Stimulated activated memory B cell treated with anti-CD40 and anti-IgM and Interleukin-4, amounts not matched to agents 10 μg/mL and 1 μg/mL and 100 μg/mL, for 72 hours (primary cell): ENCODE measurements at regions not wholly inside any gene's neighbourhood (a gene's known extent, or its start where the extent isn't known, plus 50 kb on each side); places are given as distances from the start of the nearest gene placed in this dataset.

Experiments used
- ATAC-seq: fragments of 150-1000 bp; cut with Tn5 transposase; 2 replicates; pipeline ENCODE4 v1.10.0; 2021
- H3K27ac Mint-ChIP-seq: one replicate; pipeline ENCODE4 v1.8.0; 2022; ENCODE audit warnings: mild to moderate bottlenecking, mixed read lengths
- H3K27me3 Mint-ChIP-seq: one replicate; pipeline ENCODE4 v1.8.0; 2022; ENCODE audit warnings: mixed read lengths
- H3K36me3 Mint-ChIP-seq: one replicate; pipeline ENCODE4 v1.8.0; 2022; ENCODE audit warnings: mixed read lengths
- H3K4me1 Mint-ChIP-seq: one replicate; pipeline ENCODE4 v1.8.0; 2022; ENCODE audit warnings: mixed read lengths
- H3K4me3 Mint-ChIP-seq: one replicate; pipeline ENCODE4 v1.8.0; 2022; ENCODE audit warnings: mild to moderate bottlenecking, moderate library complexity, mixed read lengths
- H3K9me3 Mint-ChIP-seq: one replicate; pipeline ENCODE4 v1.8.0; 2022; ENCODE audit warnings: mixed read lengths

DNA sequence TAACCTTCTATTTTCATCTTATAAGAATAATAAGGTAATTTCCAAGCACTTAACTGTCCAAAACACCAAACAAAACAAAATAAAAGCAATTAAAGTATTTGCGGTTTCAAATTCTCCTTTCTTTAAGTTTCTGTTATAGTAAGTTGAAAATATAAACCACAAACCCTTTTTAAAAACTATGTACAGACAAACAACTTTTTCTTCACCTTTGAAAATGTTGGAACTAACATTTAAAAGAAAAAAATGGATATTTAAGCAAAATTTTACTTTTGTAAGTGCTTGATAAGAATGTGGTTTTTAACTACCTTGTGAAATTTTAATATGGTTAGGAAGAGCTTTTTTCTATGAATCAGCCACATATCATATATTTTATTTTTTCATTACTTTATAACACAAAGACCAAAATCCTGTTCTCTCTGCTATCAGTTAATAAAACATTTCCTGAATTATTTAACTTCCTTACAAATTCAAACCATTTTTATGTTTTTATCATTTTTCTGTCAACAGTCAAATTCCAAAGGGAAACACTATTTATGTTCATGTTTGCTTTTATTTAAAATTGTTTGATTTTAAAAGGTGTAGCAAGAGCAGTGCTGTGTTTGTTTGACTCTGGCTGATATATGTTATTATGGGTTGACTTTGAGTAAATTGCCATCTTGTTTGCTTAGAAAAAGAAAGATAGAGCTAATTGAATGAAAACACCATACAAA is 554.1 kb upstream of the KLHL1 start:
- Mint-ChIP-seq H3K9me3 (no peaks in the 10 kb centered on the region), H3K27me3 (no peaks in the 10 kb centered on the region), H3K36me3 (no peaks in the 10 kb centered on the region), H3K4me1 (no peaks in the 10 kb centered on the region), H3K27ac (no peak overlapping the region), H3K4me3 (no peak overlapping the region)
- ATAC-seq, result no peak

DNA sequence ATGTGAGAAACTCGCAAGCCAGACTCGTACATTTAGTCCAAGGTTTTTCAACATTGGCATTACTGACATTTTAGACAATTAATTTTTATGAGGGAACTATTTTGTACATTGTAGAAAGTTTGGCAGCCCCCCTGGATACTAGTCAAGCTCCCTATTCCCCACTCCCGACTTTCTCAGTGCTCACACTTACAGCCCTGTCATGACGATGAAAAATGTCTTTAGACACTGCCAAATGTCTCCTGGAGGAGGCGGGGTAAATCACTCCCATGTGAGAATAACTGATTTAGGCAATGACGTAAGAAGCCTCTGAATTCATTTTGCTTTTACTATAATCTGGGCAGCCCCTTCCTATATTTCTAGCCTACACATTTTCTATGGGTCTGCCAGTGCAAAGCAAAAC is 535.8 kb upstream of the KLHL1 start:
- no peak for ATAC-seq
- peaks cover 7% of the 10 kb centered on the region for H3K9me3 Mint-ChIP-seq
- H3K36me3 Mint-ChIP-seq, result no peaks in the 10 kb centered on the region
- H3K4me3 Mint-ChIP-seq, result no peak overlapping the region
- H3K27ac Mint-ChIP-seq, result no peak overlapping the region
- H3K4me1 Mint-ChIP-seq, result no peaks in the 10 kb centered on the region
- no peaks in the 10 kb centered on the region for H3K27me3 Mint-ChIP-seq

DNA sequence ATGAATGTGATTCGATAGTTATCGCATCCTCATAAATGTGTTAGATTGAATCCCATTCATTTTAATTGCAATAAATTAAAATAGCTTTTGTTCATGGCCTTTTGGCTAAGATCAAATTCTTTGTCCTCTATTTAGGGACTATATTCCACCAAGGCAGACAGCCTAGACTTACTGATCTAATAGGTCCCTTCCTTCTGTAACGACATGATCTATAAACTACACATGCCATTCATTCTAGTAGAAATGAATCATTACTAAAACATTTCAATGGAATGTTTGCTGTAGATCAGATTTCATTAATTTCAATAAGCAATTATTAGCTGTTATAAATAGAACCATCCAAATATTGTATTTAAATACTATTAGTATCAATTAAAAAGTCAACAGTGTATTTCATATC is 526.6 kb upstream of the KLHL1 start:
- no peak overlapping the region for H3K27ac Mint-ChIP-seq
- H3K9me3 Mint-ChIP-seq, result peaks cover 4% of the 10 kb centered on the region
- ATAC-seq, result no peak
- no peaks in the 10 kb centered on the region for H3K36me3 Mint-ChIP-seq
- no peaks in the 10 kb centered on the region for H3K27me3 Mint-ChIP-seq
- no peak overlapping the region for H3K4me3 Mint-ChIP-seq
- no peaks in the 10 kb centered on the region for H3K4me1 Mint-ChIP-seq

DNA sequence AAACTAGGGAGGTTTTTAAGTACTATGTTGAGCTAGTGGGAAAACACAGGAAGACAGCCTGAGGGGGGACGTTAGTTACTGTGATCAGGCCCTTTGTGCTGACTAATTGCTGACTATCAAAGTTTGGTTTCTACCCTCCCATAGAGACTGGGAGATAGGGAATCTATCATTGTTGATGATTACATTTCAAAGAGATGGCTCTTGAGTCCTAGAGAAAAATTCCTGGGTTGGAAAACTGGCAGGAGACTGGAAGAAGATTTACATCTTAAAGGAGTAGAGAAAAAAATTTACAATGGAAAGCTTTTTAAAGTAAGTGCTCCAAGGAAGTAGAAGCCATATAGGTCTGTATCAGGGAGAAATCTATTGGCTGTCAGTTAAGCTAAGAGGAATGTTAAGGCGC is 522.0 kb upstream of the KLHL1 start:
- Mint-ChIP-seq H3K27ac (no peak overlapping the region), H3K4me3 (no peak overlapping the region), H3K27me3 (no peaks in the 10 kb centered on the region), H3K36me3 (no peaks in the 10 kb centered on the region), H3K9me3 (no peaks in the 10 kb centered on the region), H3K4me1 (no peaks in the 10 kb centered on the region)
- ATAC-seq, result no peak

DNA sequence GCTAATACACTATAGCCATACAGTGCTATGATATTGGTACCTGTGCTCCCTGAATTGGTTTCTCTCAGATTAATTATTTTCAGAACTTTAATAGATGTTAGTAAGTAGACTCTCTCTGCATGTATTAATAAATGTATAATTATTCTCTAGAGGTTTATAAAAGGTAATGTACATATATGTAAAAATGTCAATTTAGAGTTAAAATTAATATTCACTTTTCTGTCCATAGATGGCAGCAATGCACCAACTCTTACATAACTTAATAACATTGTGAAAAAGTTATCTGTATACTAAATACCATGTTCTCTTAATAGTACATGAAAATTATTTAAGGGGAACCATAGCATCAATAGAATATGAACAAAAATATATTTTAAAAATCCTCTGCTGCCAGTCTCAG is 515.0 kb upstream of the KLHL1 start:
- no peaks in the 10 kb centered on the region for H3K36me3 Mint-ChIP-seq
- no peaks in the 10 kb centered on the region for H3K4me1 Mint-ChIP-seq
- H3K27ac Mint-ChIP-seq, result no peak overlapping the region
- no peak overlapping the region for H3K4me3 Mint-ChIP-seq
- no peaks in the 10 kb centered on the region for H3K27me3 Mint-ChIP-seq
- ATAC-seq, result no peak
- no peaks in the 10 kb centered on the region for H3K9me3 Mint-ChIP-seq

DNA sequence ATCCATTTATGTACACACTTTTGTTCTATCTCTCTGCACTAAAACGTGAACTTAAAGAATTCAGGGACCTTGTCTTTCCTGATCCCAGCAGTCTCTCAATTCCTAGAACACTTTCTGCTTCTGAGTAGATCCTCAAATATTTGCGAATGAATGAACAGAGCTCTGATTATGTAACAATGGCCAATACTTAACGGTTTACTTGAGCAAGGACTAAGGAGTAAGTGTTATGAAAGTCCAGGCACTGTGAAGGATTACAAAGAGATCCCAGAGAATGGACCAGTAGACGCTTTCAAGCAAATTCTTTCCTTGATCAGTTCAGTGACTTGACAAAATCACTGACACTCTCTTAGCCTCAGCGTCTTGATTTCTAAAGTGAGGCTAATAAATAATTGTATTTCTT is 514.5 kb upstream of the KLHL1 start:
- no peak for ATAC-seq
- Mint-ChIP-seq H3K36me3 (no peaks in the 10 kb centered on the region), H3K27ac (no peak overlapping the region), H3K4me1 (no peaks in the 10 kb centered on the region), H3K4me3 (no peak overlapping the region), H3K9me3 (no peaks in the 10 kb centered on the region), H3K27me3 (no peaks in the 10 kb centered on the region)

DNA sequence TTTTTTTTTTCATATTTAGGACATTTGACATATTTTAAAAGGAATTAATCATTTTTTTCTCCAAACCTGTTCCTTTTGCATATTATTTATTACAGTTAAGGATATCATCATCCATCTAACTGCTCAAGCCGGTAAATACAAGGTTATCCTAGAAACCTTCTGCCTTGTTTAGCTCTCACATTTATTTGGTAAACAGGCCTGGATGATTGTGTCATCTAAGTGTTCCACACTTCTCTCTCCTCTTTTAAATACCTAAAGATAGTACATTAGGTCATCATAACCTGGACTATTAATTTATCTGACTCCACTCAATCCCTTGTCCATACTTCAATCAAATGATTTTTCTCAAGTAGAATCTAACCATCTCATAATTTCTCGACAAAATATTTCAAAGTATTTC is 511.7 kb upstream of the KLHL1 start:
- Mint-ChIP-seq H3K9me3 (no peaks in the 10 kb centered on the region), H3K27ac (no peak overlapping the region), H3K4me3 (no peak overlapping the region), H3K27me3 (no peaks in the 10 kb centered on the region), H3K36me3 (no peaks in the 10 kb centered on the region), H3K4me1 (no peaks in the 10 kb centered on the region)
- no peak for ATAC-seq

DNA sequence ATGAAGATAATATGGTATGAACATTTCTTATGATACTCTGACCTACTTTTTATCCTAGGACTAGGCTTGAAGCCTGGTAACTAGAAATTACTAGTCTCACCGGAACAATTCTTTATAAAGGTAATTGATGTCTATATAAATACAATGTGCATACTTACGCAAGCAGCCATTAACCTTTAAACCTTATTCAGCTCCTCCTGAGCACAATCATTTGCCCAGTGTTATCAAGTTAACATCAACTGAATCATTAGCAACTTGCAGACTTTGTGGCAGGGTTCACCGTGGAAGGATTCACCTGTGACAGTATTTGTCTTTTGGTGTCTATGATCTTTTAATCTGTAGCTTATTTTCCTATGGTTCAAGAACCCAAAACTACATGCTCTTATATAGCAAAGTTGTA is 508.6 kb upstream of the KLHL1 start:
- Mint-ChIP-seq H3K27ac (no peak overlapping the region), H3K36me3 (no peaks in the 10 kb centered on the region), H3K4me3 (no peak overlapping the region), H3K4me1 (no peaks in the 10 kb centered on the region), H3K27me3 (no peaks in the 10 kb centered on the region), H3K9me3 (no peaks in the 10 kb centered on the region)
- ATAC-seq, result no peak

DNA sequence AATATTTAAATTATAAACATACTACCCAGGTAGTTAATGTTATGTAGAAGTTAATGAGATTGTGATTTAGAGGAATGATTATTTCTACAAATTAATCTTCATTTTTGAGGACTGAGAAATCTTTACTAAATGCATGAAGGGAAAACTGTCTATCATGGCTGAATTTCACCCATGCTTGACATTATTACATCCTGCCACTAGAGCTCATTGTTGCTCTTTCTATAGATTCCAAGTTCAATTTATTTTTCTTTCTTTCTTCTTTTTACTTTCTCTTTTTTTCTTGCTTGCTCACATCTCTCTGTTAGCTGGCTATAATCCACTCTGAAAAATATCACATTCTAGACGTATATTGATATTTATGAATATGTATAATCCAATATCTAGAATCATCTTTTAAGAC is 505.0 kb upstream of the KLHL1 start:
- H3K9me3 Mint-ChIP-seq, result no peaks in the 10 kb centered on the region
- no peak for ATAC-seq
- H3K36me3 Mint-ChIP-seq, result no peaks in the 10 kb centered on the region
- no peak overlapping the region for H3K27ac Mint-ChIP-seq
- H3K4me1 Mint-ChIP-seq, result no peaks in the 10 kb centered on the region
- H3K4me3 Mint-ChIP-seq, result no peak overlapping the region
- H3K27me3 Mint-ChIP-seq, result no peaks in the 10 kb centered on the region

DNA sequence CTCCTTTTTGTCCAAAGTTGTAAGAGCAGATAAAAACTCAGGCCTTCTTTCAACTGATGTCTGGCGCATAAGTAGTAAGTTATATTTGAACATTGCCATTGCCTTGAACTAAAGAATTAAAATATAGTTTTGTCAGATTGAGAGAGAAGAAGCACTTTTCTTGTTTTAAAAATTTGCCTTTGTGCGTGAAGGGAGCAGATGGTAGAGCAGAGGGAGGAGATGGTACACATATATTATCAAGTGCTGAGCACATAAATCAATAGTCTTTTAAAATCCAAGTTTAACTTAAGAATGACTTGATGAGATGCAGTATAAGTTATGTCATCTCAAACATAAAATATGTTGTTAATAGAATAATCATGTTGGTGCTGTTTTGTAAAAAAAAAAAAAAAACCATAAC is 504.6 kb upstream of the KLHL1 start:
- Mint-ChIP-seq H3K4me3 (no peak overlapping the region), H3K4me1 (no peaks in the 10 kb centered on the region), H3K9me3 (no peaks in the 10 kb centered on the region), H3K27ac (no peak overlapping the region), H3K36me3 (no peaks in the 10 kb centered on the region), H3K27me3 (no peaks in the 10 kb centered on the region)
- ATAC-seq, result no peak

DNA sequence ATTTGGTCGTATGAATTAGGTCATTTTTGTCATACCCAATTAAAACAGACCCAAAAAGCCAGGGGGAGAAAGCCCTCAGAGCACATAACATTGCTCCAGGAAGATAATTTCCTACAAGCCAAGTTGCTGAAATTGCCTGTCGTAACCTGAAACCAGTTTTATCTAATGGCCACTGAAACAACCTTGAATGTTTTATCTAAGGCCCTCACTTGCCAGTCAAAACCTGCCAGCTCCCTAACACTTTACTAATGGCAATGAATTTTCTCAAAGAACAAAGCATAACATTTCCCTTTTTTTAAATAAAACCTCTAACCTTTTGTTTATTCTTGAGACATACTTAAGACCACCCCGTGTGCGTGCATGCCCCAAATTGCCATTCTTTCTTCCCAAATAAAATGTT is 496.2 kb upstream of the KLHL1 start:
- Mint-ChIP-seq H3K4me3 (no peak overlapping the region), H3K27ac (no peak overlapping the region), H3K9me3 (peaks cover 11% of the 10 kb centered on the region), H3K27me3 (no peaks in the 10 kb centered on the region), H3K4me1 (no peaks in the 10 kb centered on the region), H3K36me3 (no peaks in the 10 kb centered on the region)
- no peak for ATAC-seq

DNA sequence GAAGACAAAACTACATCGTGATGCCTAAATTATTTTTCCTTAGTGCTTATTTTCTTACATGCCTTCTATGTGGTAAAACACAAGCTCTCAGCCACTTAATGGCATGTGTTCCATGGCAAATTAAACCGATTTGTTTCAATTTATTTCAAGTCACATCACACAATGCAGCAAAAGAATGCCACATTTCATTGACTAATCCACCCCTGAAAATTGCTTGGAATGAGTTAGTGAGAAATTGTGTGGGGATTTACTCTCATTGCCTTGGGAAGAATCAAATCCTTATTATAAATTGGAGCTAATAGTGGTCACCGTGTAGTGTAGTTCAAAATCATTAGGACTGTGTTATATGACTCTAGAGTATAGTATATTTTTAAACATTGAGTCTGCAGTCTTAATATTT is 485.5 kb upstream of the KLHL1 start:
- no peak for ATAC-seq
- Mint-ChIP-seq H3K9me3 (no peaks in the 10 kb centered on the region), H3K4me1 (no peaks in the 10 kb centered on the region), H3K27ac (no peak overlapping the region), H3K4me3 (no peak overlapping the region), H3K36me3 (no peaks in the 10 kb centered on the region), H3K27me3 (no peaks in the 10 kb centered on the region)

DNA sequence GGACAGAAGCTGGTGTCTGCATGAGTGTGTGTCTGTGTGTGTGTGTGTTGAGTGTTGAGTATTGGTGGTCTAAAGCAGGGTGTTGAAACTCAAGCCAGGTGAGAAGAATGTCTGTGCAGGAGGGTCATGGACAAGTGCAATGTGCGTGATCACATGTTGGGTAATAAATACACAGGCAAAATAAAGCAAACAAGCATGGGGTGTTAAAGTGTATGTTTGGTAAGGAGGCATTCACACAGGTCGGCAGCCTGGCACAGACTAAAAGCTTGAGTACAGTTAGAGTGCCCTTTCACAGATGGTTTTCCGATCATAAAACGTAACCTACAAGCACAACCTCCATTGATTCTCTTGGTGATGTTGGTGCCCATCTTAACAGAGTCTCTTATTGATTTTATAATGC is 476.9 kb upstream of the KLHL1 start:
- Mint-ChIP-seq H3K27ac (no peak overlapping the region), H3K4me1 (no peaks in the 10 kb centered on the region), H3K9me3 (peaks cover 3% of the 10 kb centered on the region), H3K4me3 (no peak overlapping the region), H3K27me3 (no peaks in the 10 kb centered on the region), H3K36me3 (no peaks in the 10 kb centered on the region)
- ATAC-seq, result no peak

DNA sequence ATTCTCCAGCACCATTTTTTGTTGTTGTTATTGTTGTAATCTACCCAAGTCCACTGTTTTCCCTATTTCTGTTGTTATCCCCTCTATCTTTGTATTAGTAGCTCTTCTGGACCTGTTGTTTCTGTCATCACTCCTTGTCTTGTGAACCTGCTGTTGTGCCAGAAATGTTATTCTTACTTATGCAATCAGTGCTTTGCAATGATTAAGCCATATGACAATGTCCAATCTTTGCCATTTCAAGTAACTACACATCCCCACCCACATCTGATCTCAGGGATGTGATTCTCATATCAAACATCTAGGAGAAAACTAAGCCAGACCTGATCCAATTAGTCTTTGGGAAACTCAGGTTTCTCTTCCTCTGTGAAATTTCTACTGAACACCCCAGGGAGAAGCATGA is 472.6 kb upstream of the KLHL1 start:
- Mint-ChIP-seq H3K4me1 (no peaks in the 10 kb centered on the region), H3K9me3 (no peaks in the 10 kb centered on the region), H3K27me3 (no peaks in the 10 kb centered on the region), H3K36me3 (no peaks in the 10 kb centered on the region), H3K4me3 (no peak overlapping the region), H3K27ac (no peak overlapping the region)
- no peak for ATAC-seq

DNA sequence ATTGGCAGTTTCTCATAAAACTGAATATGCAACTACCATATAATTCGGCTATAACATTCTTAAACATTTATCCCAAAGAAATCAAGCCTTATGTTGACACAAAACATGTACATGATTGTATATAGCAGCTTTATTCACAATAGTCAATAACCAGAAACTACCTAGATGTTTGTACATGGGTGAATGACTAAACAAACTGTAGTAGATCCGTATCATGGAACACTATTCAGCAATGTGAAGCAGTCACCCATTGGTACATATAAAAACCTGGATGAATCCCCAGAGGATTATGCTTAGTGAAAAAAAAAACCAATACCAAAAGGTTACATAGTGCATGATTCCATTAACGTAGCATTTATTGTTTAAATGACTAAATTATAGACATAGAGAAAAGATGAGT is 471.7 kb upstream of the KLHL1 start:
- no peak overlapping the region for H3K27ac Mint-ChIP-seq
- H3K27me3 Mint-ChIP-seq, result no peaks in the 10 kb centered on the region
- H3K4me1 Mint-ChIP-seq, result no peaks in the 10 kb centered on the region
- no peak overlapping the region for H3K4me3 Mint-ChIP-seq
- ATAC-seq, result no peak
- no peaks in the 10 kb centered on the region for H3K9me3 Mint-ChIP-seq
- no peaks in the 10 kb centered on the region for H3K36me3 Mint-ChIP-seq

DNA sequence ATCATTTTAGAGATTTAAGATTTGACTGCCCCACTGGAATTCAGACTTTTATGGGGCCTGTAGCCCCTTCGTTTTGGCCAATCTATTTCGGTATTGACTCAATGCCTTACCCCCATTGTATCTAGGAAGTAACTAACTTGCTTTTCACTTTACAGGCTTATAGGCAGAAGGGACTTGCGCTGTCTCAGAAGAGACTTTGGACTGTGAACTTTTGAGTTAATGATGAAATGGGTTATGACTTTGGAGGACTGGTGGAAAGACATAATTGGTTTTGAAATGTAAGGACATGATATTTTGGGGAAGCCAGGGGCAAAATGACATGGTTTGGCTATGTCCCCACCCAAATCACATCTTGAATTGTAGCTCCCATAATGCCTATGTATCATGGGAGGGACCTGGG is 463.0 kb upstream of the KLHL1 start:
- H3K36me3 Mint-ChIP-seq, result no peaks in the 10 kb centered on the region
- H3K4me1 Mint-ChIP-seq, result no peaks in the 10 kb centered on the region
- no peaks in the 10 kb centered on the region for H3K27me3 Mint-ChIP-seq
- no peak overlapping the region for H3K4me3 Mint-ChIP-seq
- no peak overlapping the region for H3K27ac Mint-ChIP-seq
- H3K9me3 Mint-ChIP-seq, result peaks cover 2% of the 10 kb centered on the region
- ATAC-seq, result no peak

DNA sequence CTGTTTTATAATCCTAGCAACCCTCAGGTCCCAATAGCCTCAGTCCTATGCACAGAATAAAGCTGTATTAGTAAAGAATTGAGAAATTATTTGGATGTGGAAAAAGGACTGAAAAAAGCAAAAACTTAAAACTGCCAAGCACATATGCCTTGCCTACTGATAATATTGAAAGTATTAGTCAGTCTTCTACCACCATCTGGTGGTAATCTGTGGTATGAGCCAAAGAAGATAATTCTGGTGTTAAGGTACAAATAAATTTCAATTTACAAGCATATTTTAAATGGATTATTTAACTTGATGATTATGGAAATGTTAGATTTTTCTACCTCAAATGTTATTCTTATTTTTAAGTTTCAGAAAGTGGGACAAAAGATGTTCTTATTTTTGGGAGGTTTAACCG is 460.3 kb upstream of the KLHL1 start:
- Mint-ChIP-seq H3K4me1 (no peaks in the 10 kb centered on the region), H3K4me3 (no peak overlapping the region), H3K27me3 (no peaks in the 10 kb centered on the region), H3K27ac (no peak overlapping the region), H3K36me3 (no peaks in the 10 kb centered on the region), H3K9me3 (peaks cover 2% of the 10 kb centered on the region)
- ATAC-seq, result no peak
